PC-9 (cell line): ENCODE measurements at regions not wholly inside any gene's neighbourhood (a gene's known extent, or its start where the extent isn't known, plus 50 kb on each side); places are given as distances from the start of the nearest gene placed in this dataset.

Experiments
- EZH2 ChIP-seq: fragments of 200-600 bp; sonication (generic); IDR thresholded peaks from 2 replicates; pipeline ENCODE4 v1.8.0; 2017; ENCODE audit warnings: antibody characterized with exemption, low read depth
- TF ChIP-seq, protein P1 (sequence below): fragments of 200-600 bp; sonication (generic); conservative IDR thresholded peaks from 2 replicates; pipeline ENCODE4 v1.6.1; 2017; ENCODE audit warnings: mixed run types, antibody characterized with exemption, mild to moderate bottlenecking, moderate library complexity

GRCh38 chr11:91981995-91982394 is 242.6 kb upstream of the FAT3 start:
- TF ChIP-seq, protein P1, sequence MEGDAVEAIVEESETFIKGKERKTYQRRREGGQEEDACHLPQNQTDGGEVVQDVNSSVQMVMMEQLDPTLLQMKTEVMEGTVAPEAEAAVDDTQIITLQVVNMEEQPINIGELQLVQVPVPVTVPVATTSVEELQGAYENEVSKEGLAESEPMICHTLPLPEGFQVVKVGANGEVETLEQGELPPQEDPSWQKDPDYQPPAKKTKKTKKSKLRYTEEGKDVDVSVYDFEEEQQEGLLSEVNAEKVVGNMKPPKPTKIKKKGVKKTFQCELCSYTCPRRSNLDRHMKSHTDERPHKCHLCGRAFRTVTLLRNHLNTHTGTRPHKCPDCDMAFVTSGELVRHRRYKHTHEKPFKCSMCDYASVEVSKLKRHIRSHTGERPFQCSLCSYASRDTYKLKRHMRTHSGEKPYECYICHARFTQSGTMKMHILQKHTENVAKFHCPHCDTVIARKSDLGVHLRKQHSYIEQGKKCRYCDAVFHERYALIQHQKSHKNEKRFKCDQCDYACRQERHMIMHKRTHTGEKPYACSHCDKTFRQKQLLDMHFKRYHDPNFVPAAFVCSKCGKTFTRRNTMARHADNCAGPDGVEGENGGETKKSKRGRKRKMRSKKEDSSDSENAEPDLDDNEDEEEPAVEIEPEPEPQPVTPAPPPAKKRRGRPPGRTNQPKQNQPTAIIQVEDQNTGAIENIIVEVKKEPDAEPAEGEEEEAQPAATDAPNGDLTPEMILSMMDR = no peak
- TF ChIP-seq EZH2 = no peak
